HG03342 (cell line): ENCODE measurements at regions not wholly inside any gene's neighbourhood (a gene's known extent, or its start where the extent isn't known, plus 50 kb on each side); places are given as distances from the start of the nearest gene placed in this dataset.
"Not testable (repeated sequence)": the region's sequence is repeated elsewhere in the genome, so short reads cannot be mapped to it uniquely, and the experiment has no call there.

Experiments used
- ATAC-seq: cut with Tn5 transposase; IDR thresholded peaks from one replicate; pipeline ENCODE4 v1.9.1; 2021; ENCODE audit warnings: mild to moderate bottlenecking, moderate library complexity; ENCODE audit not compliant: unreplicated experiment

GRCh38 chr14:40410708-40411107 lies 978.5 kb upstream of the FBXO33 start:
- no peak for ATAC-seq

- no peak for ATAC-seq
These were observed 970.7 kb upstream of the FBXO33 start for GRCh38 chr14:40402957-40403356.

GRCh38 chr14:40398981-40399380 lies 966.7 kb upstream of the FBXO33 start:
- no peak for ATAC-seq

GRCh38 chr14:40394634-40395340 lies 962.6 kb upstream of the FBXO33 start:
- ATAC-seq, result no peak

- no peak for ATAC-seq
These were observed 960.9 kb upstream of the FBXO33 start for GRCh38 chr14:40393143-40393542.

GRCh38 chr14:40386433-40386832 lies 954.2 kb upstream of the FBXO33 start:
- ATAC-seq, result no peak

- ATAC-seq, result no peak
These were observed 942.0 kb upstream of the FBXO33 start for GRCh38 chr14:40374221-40374620.

- ATAC-seq, result no peak
These were observed 938.8 kb upstream of the FBXO33 start for GRCh38 chr14:40371011-40371410.

GRCh38 chr14:40368314-40368713 lies 936.1 kb upstream of the FBXO33 start:
- no peak for ATAC-seq

GRCh38 chr14:40367717-40368116 lies 935.5 kb upstream of the FBXO33 start:
- no peak for ATAC-seq

- no peak for ATAC-seq
These were observed 933.1 kb upstream of the FBXO33 start for GRCh38 chr14:40365305-40365704.

- no peak for ATAC-seq
These were observed 930.6 kb upstream of the FBXO33 start for GRCh38 chr14:40362856-40363255.

- no peak for ATAC-seq
These were observed 922.5 kb upstream of the FBXO33 start for GRCh38 chr14:40354754-40355153.

- ATAC-seq, result not testable (repeated sequence)
These were observed 915.9 kb upstream of the FBXO33 start for GRCh38 chr14:40348104-40348503.

- ATAC-seq, result no peak
These were observed 915.4 kb upstream of the FBXO33 start for GRCh38 chr14:40347675-40348074.

GRCh38 chr14:40346275-40346674 lies 914.0 kb upstream of the FBXO33 start:
- ATAC-seq, result no peak

- no peak for ATAC-seq
These were observed 913.1 kb upstream of the FBXO33 start for GRCh38 chr14:40345334-40345733.

GRCh38 chr14:40340708-40341107 lies 908.5 kb upstream of the FBXO33 start:
- ATAC-seq, result no peak

GRCh38 chr14:40336846-40337245 lies 904.6 kb upstream of the FBXO33 start:
- no peak for ATAC-seq

- ATAC-seq, result not testable (repeated sequence)
These were observed 894.3 kb upstream of the FBXO33 start for GRCh38 chr14:40326519-40326918.

- ATAC-seq, result no peak
These were observed 886.0 kb upstream of the FBXO33 start for GRCh38 chr14:40318211-40318719.

- ATAC-seq, result no peak
These were observed 885.5 kb upstream of the FBXO33 start for GRCh38 chr14:40317690-40318089.

GRCh38 chr14:40312296-40312695 lies 880.1 kb upstream of the FBXO33 start:
- ATAC-seq, result no peak
